ENCODE measurements at regions not wholly inside any gene's neighbourhood (a gene's known extent, or its start where the extent isn't known, plus 50 kb on each side); places are given as distances from the start of the nearest gene placed in this dataset.

DNA sequence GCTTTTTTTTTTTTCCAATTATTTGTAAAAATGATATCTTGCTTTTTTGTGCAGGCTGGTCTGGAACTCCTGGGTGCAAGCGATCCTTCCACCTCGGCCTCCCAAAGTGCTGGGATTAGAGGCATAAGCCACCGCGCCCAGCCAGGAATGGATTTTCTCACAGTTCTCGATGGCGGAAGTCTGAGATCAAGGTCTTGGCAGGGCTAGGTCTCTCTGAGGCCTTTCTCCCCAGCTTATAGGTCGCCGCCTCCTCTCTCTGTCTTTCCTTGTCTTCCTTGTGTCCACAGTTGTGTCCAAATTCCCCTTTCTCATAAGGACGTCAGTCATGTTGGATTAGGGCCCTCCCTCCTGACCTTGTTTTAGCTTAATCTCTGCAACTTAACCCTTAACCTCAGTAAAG, 200.5 kb downstream of the UQCRFS1 start:
- DNase-seq (ENCODE audit: low read depth): no peak
- TF ChIP-seq, protein P1, sequence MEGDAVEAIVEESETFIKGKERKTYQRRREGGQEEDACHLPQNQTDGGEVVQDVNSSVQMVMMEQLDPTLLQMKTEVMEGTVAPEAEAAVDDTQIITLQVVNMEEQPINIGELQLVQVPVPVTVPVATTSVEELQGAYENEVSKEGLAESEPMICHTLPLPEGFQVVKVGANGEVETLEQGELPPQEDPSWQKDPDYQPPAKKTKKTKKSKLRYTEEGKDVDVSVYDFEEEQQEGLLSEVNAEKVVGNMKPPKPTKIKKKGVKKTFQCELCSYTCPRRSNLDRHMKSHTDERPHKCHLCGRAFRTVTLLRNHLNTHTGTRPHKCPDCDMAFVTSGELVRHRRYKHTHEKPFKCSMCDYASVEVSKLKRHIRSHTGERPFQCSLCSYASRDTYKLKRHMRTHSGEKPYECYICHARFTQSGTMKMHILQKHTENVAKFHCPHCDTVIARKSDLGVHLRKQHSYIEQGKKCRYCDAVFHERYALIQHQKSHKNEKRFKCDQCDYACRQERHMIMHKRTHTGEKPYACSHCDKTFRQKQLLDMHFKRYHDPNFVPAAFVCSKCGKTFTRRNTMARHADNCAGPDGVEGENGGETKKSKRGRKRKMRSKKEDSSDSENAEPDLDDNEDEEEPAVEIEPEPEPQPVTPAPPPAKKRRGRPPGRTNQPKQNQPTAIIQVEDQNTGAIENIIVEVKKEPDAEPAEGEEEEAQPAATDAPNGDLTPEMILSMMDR (IDR thresholded peaks at IDR 0.05; ENCODE audit: insufficient read depth, low read depth, low read length, missing control alignments): no peak
- H3K4me3 ChIP-seq (ENCODE audit: low read length): no peak overlapping the region

DNA sequence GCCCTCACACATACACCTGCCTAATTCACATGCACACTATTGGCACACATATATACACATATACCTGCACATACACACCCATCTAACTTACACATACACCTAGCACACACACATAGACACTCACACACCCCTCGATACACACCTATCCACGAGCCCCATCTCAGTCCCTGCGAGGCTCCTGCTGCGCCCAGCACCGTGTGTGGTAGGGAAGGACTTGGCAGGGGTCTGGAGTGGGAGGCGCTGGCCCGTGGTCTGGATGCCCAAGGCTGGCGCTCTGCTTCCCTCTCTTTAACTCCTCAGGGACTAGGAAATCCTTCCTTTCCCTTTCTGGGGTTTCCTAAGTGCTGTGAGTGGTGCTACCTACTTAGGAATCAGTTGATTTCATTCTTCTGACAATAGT, 202.7 kb downstream of the UQCRFS1 start:
- no peak overlapping the region for H3K4me3 ChIP-seq (ENCODE audit: low read length)
- TF ChIP-seq, protein P1 (IDR thresholded peaks at IDR 0.05; ENCODE audit: insufficient read depth, low read depth, low read length, missing control alignments): no peak
- DNase-seq (ENCODE audit: low read depth): no peak

DNA sequence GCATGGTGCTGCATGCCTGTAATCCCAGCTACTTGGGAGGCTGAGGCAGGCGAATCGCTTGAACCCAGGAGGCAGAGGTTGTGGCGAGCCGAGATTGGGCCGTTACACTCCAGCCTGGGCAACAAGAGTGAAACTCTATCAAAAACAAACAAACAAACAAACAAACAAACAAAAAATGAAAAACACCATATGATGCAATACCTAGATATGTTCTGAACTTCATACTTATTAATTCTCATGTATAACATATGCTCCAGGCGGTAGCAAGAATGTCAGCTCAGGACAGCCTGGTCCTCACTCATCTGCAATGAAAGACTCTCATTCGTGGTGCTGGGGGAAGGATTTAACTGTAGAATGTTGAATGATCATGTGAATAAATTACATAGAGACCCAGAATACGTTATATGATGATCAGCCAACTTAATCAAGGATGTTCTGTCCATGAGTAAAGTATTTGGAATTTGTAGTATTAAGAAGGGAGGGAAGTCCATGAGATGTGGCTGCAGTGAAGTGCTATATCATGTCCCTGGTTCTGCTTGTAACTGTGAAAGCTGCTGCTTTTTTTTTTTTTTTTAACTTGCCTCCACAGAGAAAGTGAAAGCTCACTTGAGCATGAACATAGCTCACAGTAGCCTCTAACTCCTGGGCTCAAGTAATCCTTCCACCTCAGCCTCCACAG, 206.8 kb downstream of the UQCRFS1 start:
- TF ChIP-seq, protein P1 (IDR thresholded peaks at IDR 0.05; ENCODE audit: insufficient read depth, low read depth, low read length, missing control alignments): no peak
- no peak for DNase-seq (ENCODE audit: low read depth)
- H3K4me3 ChIP-seq (ENCODE audit: low read length): no peak overlapping the region

DNA sequence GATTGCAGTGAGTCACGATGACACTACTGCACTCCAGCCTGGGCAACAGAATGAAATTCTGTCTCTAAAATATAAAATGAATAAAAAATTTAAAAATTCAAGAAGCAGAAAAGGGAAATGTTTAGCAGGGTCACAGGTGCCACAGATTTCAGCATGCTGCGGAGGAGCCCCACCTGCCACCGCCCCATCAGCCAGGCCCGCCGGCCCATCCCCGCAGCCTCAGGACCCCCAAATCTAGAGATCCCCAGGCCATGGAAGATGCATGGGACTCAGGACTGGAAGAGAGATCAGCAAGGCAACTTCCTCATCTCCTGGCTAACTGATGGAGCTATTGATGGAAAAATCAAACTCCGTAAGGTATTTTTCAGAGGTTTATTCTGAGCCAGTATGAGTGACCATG, 208.2 kb downstream of the UQCRFS1 start:
- no peak for DNase-seq (ENCODE audit: low read depth)
- TF ChIP-seq, protein P1 (IDR thresholded peaks at IDR 0.05; ENCODE audit: insufficient read depth, low read depth, low read length, missing control alignments): no peak

DNA sequence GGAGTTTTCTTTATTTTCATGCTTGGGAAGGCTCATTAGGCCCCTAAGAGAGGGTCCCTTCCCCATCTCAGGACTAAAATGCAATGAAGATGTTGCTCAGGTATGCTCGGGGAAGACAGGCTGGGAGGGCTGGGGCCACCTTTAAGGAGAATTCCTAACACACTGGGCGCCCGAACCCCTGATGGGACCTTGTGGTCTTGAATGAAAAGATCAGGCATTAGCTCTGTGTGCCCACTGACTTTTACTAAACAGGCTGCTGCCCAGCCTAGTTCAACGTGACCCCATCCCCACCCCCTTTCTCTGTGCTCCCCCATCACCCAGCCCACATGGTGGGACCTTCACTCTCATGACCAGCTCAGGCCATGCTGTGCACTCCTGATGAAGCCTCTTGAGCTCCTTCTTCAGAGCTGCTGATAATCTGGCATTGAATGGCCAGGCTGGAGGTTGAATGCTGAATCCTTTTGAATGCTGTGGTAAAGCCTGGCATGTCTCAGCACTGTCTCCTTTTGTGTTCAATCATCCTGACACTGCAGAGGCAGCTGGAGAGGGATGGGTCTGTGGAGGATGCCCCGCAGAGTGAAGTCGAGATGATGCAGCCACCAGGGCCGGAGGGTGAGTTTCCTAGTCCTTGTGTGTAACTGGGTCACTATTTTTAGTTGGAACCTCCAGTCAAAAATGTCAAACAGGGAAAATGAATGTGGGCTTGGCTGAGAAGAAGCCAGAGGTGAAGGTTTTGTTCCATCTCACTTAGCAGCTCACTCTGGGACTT, 209.1 kb downstream of the UQCRFS1 start:
- no peak overlapping the region for H3K4me3 ChIP-seq (ENCODE audit: low read length)
- no peak for DNase-seq (ENCODE audit: low read depth)
- TF ChIP-seq, protein P1 (IDR thresholded peaks at IDR 0.05; ENCODE audit: insufficient read depth, low read depth, low read length, missing control alignments): no peak

More for the DNA sequence above, 208.2 kb downstream of the UQCRFS1 start:
- H3K4me3 ChIP-seq (ENCODE audit: low read length): no peak overlapping the region

DNA sequence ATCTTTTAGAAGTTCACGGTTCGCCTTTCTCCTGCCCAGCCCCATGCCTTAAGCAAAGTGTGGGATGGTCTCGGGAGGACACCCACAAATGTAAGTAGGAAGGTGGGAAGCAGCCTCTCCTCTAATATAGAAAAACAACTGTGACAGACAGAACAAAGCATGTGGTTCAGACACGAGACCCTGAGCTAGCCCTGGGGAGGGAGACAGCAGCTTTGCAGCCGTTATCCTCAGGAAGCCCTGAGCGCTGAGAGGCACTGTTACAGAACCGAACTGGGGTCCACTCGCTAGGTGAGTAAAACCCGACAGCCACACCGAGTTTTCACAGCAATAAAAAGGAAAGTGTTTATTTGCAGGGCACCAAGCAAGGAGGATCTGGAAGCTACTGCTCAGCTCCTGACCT, 210.6 kb downstream of the UQCRFS1 start:
- TF ChIP-seq, protein P1 (IDR thresholded peaks at IDR 0.05; ENCODE audit: insufficient read depth, low read depth, low read length, missing control alignments): no peak
- no peak for DNase-seq (ENCODE audit: low read depth)
- H3K4me3 ChIP-seq (ENCODE audit: low read length): no peak overlapping the region

Measured in epithelial cell of esophagus (primary cell).